ENCODE measurements at regions not wholly inside any gene's neighbourhood (a gene's known extent, or its start where the extent isn't known, plus 50 kb on each side); places are given as distances from the start of the nearest gene placed in this dataset.

GRCh38 chr2:457792-458424 is 170.0 kb upstream of the ALKAL2 start:
- H3K36me3 ChIP-seq (ENCODE audit: insufficient read depth, low read length), result no peaks in the 10 kb centered on the region
- H3K79me2 ChIP-seq (ENCODE audit: control insufficient read depth, insufficient read depth, low read length, unreplicated experiment), result no peaks in the 10 kb centered on the region
- no peak overlapping the region for H3K4me3 ChIP-seq (ENCODE audit: low read depth, low read length)
- no peaks in the 10 kb centered on the region for H3K27me3 ChIP-seq (ENCODE audit: insufficient read depth, low read length)
- no peaks in the 10 kb centered on the region for H3K4me1 ChIP-seq (ENCODE audit: control insufficient read depth, insufficient read depth, low read length, unreplicated experiment)
- no peak overlapping the region for H2AFZ ChIP-seq (ENCODE audit: low read length, unreplicated experiment)
- H3K27ac ChIP-seq (ENCODE audit: low read depth, low read length), result no peak overlapping the region

DNA sequence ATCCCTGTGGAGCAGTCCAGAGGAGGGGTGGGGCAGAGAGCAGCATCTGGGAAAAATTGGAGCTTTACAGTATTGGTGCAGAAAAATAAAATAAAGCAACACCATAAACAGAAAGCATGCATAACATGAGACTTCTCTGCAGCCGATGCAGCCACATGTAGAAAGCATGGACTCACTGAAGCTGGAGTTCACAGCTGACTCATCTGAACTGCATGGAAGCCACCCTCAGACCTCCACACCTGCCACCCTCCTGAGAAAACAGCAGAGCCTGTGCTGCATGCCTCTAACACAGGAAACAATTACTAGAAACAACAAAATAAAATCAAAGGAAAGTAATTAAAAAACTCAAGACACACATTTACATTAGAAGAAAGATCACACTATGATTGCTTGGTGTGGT is 169.4 kb upstream of the ALKAL2 start:
- H3K4me3 ChIP-seq (ENCODE audit: low read depth, low read length), result no peak overlapping the region
- H2AFZ ChIP-seq (ENCODE audit: low read length, unreplicated experiment), result no peak overlapping the region
- no peaks in the 10 kb centered on the region for H3K27me3 ChIP-seq (ENCODE audit: insufficient read depth, low read length)
- H3K27ac ChIP-seq (ENCODE audit: low read depth, low read length), result no peak overlapping the region
- no peaks in the 10 kb centered on the region for H3K4me1 ChIP-seq (ENCODE audit: control insufficient read depth, insufficient read depth, low read length, unreplicated experiment)
- no peaks in the 10 kb centered on the region for H3K79me2 ChIP-seq (ENCODE audit: control insufficient read depth, insufficient read depth, low read length, unreplicated experiment)
- H3K36me3 ChIP-seq (ENCODE audit: insufficient read depth, low read length), result no peaks in the 10 kb centered on the region

DNA sequence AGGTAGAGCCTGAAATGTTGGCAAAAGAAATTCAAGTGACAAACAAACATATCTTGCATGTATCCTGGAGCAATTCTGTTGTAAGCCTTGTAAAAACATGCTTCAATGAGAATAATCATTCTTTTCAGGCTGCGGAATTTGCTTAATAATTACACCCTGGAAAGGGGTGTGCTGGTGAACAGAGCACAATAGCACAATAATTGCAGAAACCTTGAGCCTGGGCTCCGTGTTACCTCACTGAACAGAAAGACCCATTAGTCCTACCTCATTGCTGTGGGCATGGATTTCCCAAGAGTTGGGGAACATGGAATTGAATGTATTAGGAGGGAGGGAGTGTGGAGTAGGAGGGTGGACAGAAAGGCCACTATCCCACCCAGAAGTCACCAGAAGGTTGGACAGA is 168.0 kb upstream of the ALKAL2 start:
- Histone ChIP-seq H3K27me3 (ENCODE audit: insufficient read depth, low read length) (no peaks in the 10 kb centered on the region), H3K4me1 (ENCODE audit: control insufficient read depth, insufficient read depth, low read length, unreplicated experiment) (no peaks in the 10 kb centered on the region), H3K27ac (ENCODE audit: low read depth, low read length) (no peak overlapping the region), H3K4me3 (ENCODE audit: low read depth, low read length) (no peak overlapping the region), H3K36me3 (ENCODE audit: insufficient read depth, low read length) (no peaks in the 10 kb centered on the region), H2AFZ (ENCODE audit: low read length, unreplicated experiment) (no peak overlapping the region), H3K79me2 (ENCODE audit: control insufficient read depth, insufficient read depth, low read length, unreplicated experiment) (no peaks in the 10 kb centered on the region)

DNA sequence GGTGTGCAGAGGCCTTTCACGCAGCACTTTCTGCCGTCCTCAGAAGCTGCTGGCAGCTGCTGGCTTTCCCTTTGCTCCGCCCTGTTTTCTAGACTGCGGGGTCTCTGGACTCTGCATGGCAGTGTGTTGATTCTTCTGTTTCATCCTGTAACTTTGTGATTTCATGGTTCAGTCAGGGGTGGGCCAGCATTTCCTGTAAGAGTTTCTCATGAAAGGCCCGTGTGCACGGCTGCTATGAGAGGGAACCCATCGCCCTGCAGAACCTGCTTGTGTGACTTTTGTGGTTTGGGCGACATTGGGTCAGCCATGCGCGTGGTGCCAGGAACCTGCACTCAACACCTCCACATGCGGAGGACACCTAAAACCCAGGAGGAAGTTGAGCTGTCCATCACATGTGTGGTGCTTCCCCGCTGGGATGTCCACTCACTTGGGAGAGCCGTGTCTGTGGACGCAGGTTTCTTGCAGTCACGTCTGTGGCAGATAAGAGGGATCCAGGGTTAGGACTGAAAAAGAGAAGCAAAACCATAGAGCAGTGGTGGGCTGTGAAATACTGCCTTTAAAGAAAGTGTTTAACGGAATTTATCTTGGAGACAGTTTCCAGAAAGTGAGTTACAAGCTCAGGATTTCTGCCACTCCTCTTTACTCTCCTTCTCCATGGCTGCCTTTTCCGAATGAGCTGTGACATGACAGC is 167.3 kb upstream of the ALKAL2 start:
- Histone ChIP-seq H3K27me3 (ENCODE audit: insufficient read depth, low read length) (no peaks in the 10 kb centered on the region), H2AFZ (ENCODE audit: low read length, unreplicated experiment) (no peak overlapping the region), H3K4me1 (ENCODE audit: control insufficient read depth, insufficient read depth, low read length, unreplicated experiment) (no peaks in the 10 kb centered on the region), H3K4me3 (ENCODE audit: low read depth, low read length) (no peak overlapping the region), H3K36me3 (ENCODE audit: insufficient read depth, low read length) (no peaks in the 10 kb centered on the region), H3K27ac (ENCODE audit: low read depth, low read length) (no peak overlapping the region), H3K79me2 (ENCODE audit: control insufficient read depth, insufficient read depth, low read length, unreplicated experiment) (no peaks in the 10 kb centered on the region)

DNA sequence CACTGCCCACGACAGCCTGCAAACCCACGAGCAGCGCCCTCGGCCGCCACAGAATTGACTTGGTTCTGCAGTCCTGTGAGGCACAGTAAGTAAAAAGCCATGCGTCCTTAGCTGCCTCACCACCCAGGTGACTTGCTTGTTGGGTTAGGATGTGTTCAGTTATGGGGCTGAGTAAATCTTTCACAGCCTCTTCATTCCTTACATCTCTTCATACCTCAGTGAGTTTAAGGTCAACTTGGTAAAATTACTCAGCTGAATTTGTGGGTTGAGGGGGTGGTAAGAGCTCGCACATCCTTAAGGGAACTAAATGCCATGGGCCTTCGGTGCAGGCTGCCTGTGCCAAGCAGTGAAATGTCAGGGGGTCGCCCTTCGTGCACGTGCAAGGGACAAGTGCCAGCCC is 165.2 kb upstream of the ALKAL2 start:
- Histone ChIP-seq H3K36me3 (ENCODE audit: insufficient read depth, low read length) (no peaks in the 10 kb centered on the region), H3K27ac (ENCODE audit: low read depth, low read length) (no peak overlapping the region), H3K4me3 (ENCODE audit: low read depth, low read length) (no peak overlapping the region), H3K4me1 (ENCODE audit: control insufficient read depth, insufficient read depth, low read length, unreplicated experiment) (no peaks in the 10 kb centered on the region), H3K27me3 (ENCODE audit: insufficient read depth, low read length) (no peaks in the 10 kb centered on the region), H3K79me2 (ENCODE audit: control insufficient read depth, insufficient read depth, low read length, unreplicated experiment) (no peaks in the 10 kb centered on the region), H2AFZ (ENCODE audit: low read length, unreplicated experiment) (no peak overlapping the region)

DNA sequence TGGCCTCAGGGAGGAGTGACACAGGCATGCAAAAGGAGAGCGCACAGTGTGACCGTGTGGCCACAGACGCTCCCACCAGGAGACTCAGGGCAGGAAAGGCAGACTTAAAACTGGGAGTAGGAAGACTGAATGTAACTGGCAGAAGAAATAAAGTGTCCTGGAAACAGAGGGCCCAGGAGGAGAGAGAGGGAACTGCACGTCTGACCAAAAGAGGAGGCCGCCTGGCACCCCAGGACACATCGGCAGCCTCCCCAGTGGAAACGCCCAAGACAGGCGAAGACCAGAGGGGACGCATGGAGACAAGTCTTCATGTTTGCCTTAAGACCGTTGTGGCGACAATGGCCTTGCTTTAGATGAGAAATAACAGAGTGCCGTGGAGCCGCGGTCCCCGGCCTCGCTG is 163.6 kb upstream of the ALKAL2 start:
- Histone ChIP-seq H3K36me3 (ENCODE audit: insufficient read depth, low read length) (no peaks in the 10 kb centered on the region), H2AFZ (ENCODE audit: low read length, unreplicated experiment) (no peak overlapping the region), H3K79me2 (ENCODE audit: control insufficient read depth, insufficient read depth, low read length, unreplicated experiment) (no peaks in the 10 kb centered on the region), H3K27ac (ENCODE audit: low read depth, low read length) (no peak overlapping the region), H3K27me3 (ENCODE audit: insufficient read depth, low read length) (no peaks in the 10 kb centered on the region), H3K4me3 (ENCODE audit: low read depth, low read length) (no peak overlapping the region), H3K4me1 (ENCODE audit: control insufficient read depth, insufficient read depth, low read length, unreplicated experiment) (no peaks in the 10 kb centered on the region)

GRCh38 chr2:449246-450067 is 161.6 kb upstream of the ALKAL2 start:
- Histone ChIP-seq H3K36me3 (ENCODE audit: insufficient read depth, low read length) (no peaks in the 10 kb centered on the region), H3K4me1 (ENCODE audit: control insufficient read depth, insufficient read depth, low read length, unreplicated experiment) (no peaks in the 10 kb centered on the region), H3K4me3 (ENCODE audit: low read depth, low read length) (no peak overlapping the region), H3K79me2 (ENCODE audit: control insufficient read depth, insufficient read depth, low read length, unreplicated experiment) (no peaks in the 10 kb centered on the region), H3K27ac (ENCODE audit: low read depth, low read length) (no peak overlapping the region), H3K27me3 (ENCODE audit: insufficient read depth, low read length) (no peaks in the 10 kb centered on the region), H2AFZ (ENCODE audit: low read length, unreplicated experiment) (no peak overlapping the region)

DNA sequence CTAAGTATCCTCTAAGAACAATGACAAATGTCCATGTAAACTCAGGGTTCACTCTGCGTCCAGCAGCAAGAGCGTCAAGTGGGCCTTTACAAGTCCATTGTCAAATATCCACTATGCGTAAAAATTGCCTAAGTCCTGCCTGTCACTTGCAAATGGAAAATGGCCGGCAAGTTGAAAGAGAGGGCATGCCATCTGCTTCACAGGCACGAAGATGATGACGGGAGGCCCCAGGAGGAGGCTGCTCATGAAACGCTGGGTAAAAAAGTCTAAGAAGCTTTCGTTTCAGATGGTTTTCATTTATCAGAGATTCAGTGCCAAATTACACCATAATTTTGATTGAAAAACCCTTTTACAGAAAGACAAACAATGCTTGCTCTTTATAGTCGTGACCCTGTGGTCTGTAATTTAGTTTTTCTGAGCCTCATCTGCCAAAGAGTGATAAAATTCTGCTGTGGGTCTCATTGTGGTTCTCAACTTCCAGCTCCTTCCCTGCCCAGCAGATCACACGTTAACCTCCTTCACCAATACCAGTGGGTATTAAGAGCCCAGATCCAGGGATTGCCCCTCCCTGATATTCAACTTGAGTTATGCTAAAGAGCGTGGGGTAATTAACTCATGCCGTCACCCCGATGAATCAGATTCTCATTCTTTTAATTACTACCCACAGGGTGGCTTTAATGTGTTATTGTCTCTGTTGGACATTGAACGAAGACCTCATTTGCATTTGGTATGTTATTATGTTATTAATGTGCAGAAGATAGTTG is 160.2 kb upstream of the ALKAL2 start:
- Histone ChIP-seq H2AFZ (ENCODE audit: low read length, unreplicated experiment) (no peak overlapping the region), H3K36me3 (ENCODE audit: insufficient read depth, low read length) (no peaks in the 10 kb centered on the region), H3K79me2 (ENCODE audit: control insufficient read depth, insufficient read depth, low read length, unreplicated experiment) (no peaks in the 10 kb centered on the region), H3K4me1 (ENCODE audit: control insufficient read depth, insufficient read depth, low read length, unreplicated experiment) (no peaks in the 10 kb centered on the region), H3K27ac (ENCODE audit: low read depth, low read length) (no peak overlapping the region), H3K27me3 (ENCODE audit: insufficient read depth, low read length) (no peaks in the 10 kb centered on the region), H3K4me3 (ENCODE audit: low read depth, low read length) (no peak overlapping the region)

- no peaks in the 10 kb centered on the region for H3K27me3 ChIP-seq (ENCODE audit: insufficient read depth, low read length)
Measured at GRCh38 chr2:446963-447530, 159.2 kb upstream of the ALKAL2 start.

GRCh38 chr2:446303-446874 is 158.5 kb upstream of the ALKAL2 start:
- Histone ChIP-seq H3K4me3 (ENCODE audit: low read depth, low read length) (no peak overlapping the region), H3K36me3 (ENCODE audit: insufficient read depth, low read length) (no peaks in the 10 kb centered on the region), H3K27ac (ENCODE audit: low read depth, low read length) (no peak overlapping the region), H3K79me2 (ENCODE audit: control insufficient read depth, insufficient read depth, low read length, unreplicated experiment) (no peaks in the 10 kb centered on the region), H3K4me1 (ENCODE audit: control insufficient read depth, insufficient read depth, low read length, unreplicated experiment) (no peaks in the 10 kb centered on the region), H3K27me3 (ENCODE audit: insufficient read depth, low read length) (no peaks in the 10 kb centered on the region), H2AFZ (ENCODE audit: low read length, unreplicated experiment) (no peak overlapping the region)

More at GRCh38 chr2:446963-447530, 159.2 kb upstream of the ALKAL2 start:
- Histone ChIP-seq H3K4me3 (ENCODE audit: low read depth, low read length) (no peak overlapping the region), H3K27ac (ENCODE audit: low read depth, low read length) (no peak overlapping the region), H3K4me1 (ENCODE audit: control insufficient read depth, insufficient read depth, low read length, unreplicated experiment) (no peaks in the 10 kb centered on the region), H3K36me3 (ENCODE audit: insufficient read depth, low read length) (no peaks in the 10 kb centered on the region), H2AFZ (ENCODE audit: low read length, unreplicated experiment) (no peak overlapping the region), H3K79me2 (ENCODE audit: control insufficient read depth, insufficient read depth, low read length, unreplicated experiment) (no peaks in the 10 kb centered on the region)

Measured in ACC112 (cell line).